GM19324 (cell line): ENCODE measurements at regions not wholly inside any gene's neighbourhood (a gene's known extent, or its start where the extent isn't known, plus 50 kb on each side); places are given as distances from the start of the nearest gene placed in this dataset.

Experiments
- ATAC-seq: cut with Tn5 transposase; IDR thresholded peaks from one replicate; pipeline ENCODE4 v1.9.1; 2021; ENCODE audit warnings: mild to moderate bottlenecking, moderate library complexity; ENCODE audit not compliant: unreplicated experiment, low FRiP score

GRCh38 chr4:35900286-35901243, 343.7 kb downstream of the ARAP2 start:
- no peak for ATAC-seq

GRCh38 chr4:35912174-35912573, 332.1 kb downstream of the ARAP2 start:
- peak; percentile 89 for ATAC-seq

GRCh38 chr4:35918491-35918977, 325.8 kb downstream of the ARAP2 start:
- ATAC-seq, result no peak

GRCh38 chr4:35925806-35926205, 318.5 kb downstream of the ARAP2 start:
- ATAC-seq, result peak; percentile 60

GRCh38 chr4:35926788-35927187, 317.5 kb downstream of the ARAP2 start:
- no peak for ATAC-seq

- ATAC-seq, result no peak
Measured at GRCh38 chr4:35933901-35934300, 310.4 kb downstream of the ARAP2 start.

GRCh38 chr4:35934320-35934981, 309.9 kb downstream of the ARAP2 start:
- ATAC-seq, result no peak

- no peak for ATAC-seq
Measured at GRCh38 chr4:35938936-35939335, 305.4 kb downstream of the ARAP2 start.

GRCh38 chr4:35939751-35940150, 304.6 kb downstream of the ARAP2 start:
- ATAC-seq, result no peak

GRCh38 chr4:35942092-35942491, 302.2 kb downstream of the ARAP2 start:
- no peak for ATAC-seq

GRCh38 chr4:35943606-35944005, 300.7 kb downstream of the ARAP2 start:
- no peak for ATAC-seq

- no peak for ATAC-seq
Measured at GRCh38 chr4:35948171-35948570, 296.1 kb downstream of the ARAP2 start.

- ATAC-seq, result no peak
Measured at GRCh38 chr4:35950442-35950841, 293.9 kb downstream of the ARAP2 start.

GRCh38 chr4:35952751-35953150, 291.6 kb downstream of the ARAP2 start:
- ATAC-seq, result no peak

GRCh38 chr4:35963383-35963782, 280.9 kb downstream of the ARAP2 start:
- no peak for ATAC-seq

GRCh38 chr4:35963974-35964515, 280.3 kb downstream of the ARAP2 start:
- ATAC-seq, result no peak

GRCh38 chr4:35965300-35965699, 279.0 kb downstream of the ARAP2 start:
- ATAC-seq, result no peak

- no peak for ATAC-seq
Measured at GRCh38 chr4:35966566-35966965, 277.7 kb downstream of the ARAP2 start.

GRCh38 chr4:35970366-35970960, 273.9 kb downstream of the ARAP2 start:
- no peak for ATAC-seq

GRCh38 chr4:35972814-35973213, 271.5 kb downstream of the ARAP2 start:
- ATAC-seq, result no peak
